GM12865 (cell line): ENCODE measurements at regions not wholly inside any gene's neighbourhood (a gene's known extent, or its start where the extent isn't known, plus 50 kb on each side); places are given as distances from the start of the nearest gene placed in this dataset.

ENCODE experiments used
- DNase-seq: peaks from one replicate; pipeline ENCODE4 v3.0.0; 2010; ENCODE audit warnings: low read depth
- H3K4me3 ChIP-seq: 2 replicates; pipeline ENCODE4 v1.5.1; 2011; ENCODE audit warnings: mild to moderate bottlenecking, low read depth, low read length, control low read depth
- CTCF ChIP-seq: IDR thresholded peaks from 2 replicates; pipeline ENCODE4 v1.5.1; 2011; ENCODE audit warnings: low read length, control low read depth, low read depth, inconsistent platforms; ENCODE audit not compliant: insufficient read depth; ENCODE audit errors: missing control alignments

GRCh38 chr3:181808053-181808452 lies 96.3 kb downstream of the SOX2 start:
- no peak for TF ChIP-seq CTCF
- no peak for DNase-seq
- no peak overlapping the region for H3K4me3 ChIP-seq

- no peak for DNase-seq
- no peak overlapping the region for H3K4me3 ChIP-seq
- TF ChIP-seq CTCF = no peak
These were observed 112.0 kb downstream of the SOX2 start for GRCh38 chr3:181823716-181824115.

GRCh38 chr3:181824961-181825360 lies 113.2 kb downstream of the SOX2 start:
- no peak for DNase-seq
- no peak overlapping the region for H3K4me3 ChIP-seq
- TF ChIP-seq CTCF = no peak

GRCh38 chr3:181839039-181839915 lies 127.6 kb downstream of the SOX2 start:
- TF ChIP-seq CTCF = no peak
- H3K4me3 ChIP-seq = no peak overlapping the region; the same call in 1 of the 2 replicates
- no peak for DNase-seq

GRCh38 chr3:181839916-181840297 lies 128.2 kb downstream of the SOX2 start:
- no peak overlapping the region for H3K4me3 ChIP-seq
- no peak for DNase-seq
- TF ChIP-seq CTCF = no peak

GRCh38 chr3:181844211-181844610 lies 132.5 kb downstream of the SOX2 start:
- no peak overlapping the region for H3K4me3 ChIP-seq
- no peak for DNase-seq

More at GRCh38 chr3:181844211-181844610, 132.5 kb downstream of the SOX2 start:
- no peak for TF ChIP-seq CTCF
